Liver (tissue), 8 donors: ENCODE measurements at regions not wholly inside any gene's neighbourhood (a gene's known extent, or its start where the extent isn't known, plus 50 kb on each side); places are given as distances from the start of the nearest gene placed in this dataset.

Experiments
- DNase-seq: peaks from one replicate; pipeline ENCODE4 v3.0.0-alpha.2; 2017; ENCODE audit warnings: low spot score
- H3K27ac ChIP-seq, 2 donors: one replicate each; pipeline ENCODE4 v1.7.0; 2013; ENCODE audit warnings: inconsistent platforms in 2 of 2, low read length in 2 of 2, control low read depth in 1 of 2, low read depth in 1 of 2, mild to moderate bottlenecking in 1 of 2
- H3K27me3 ChIP-seq, 4 donors: one replicate each; pipeline versions ENCODE4 v1.6.1 to v1.7.0; 2013; ENCODE audit warnings: low read length in 3 of 4, inconsistent platforms in 1 of 4, mild to moderate bottlenecking in 1 of 4, moderate library complexity in 1 of 4; ENCODE audit not compliant: control insufficient read depth in 4 of 4, insufficient read depth in 4 of 4
- H3K36me3 ChIP-seq, 4 donors: one replicate each; pipeline versions ENCODE4 v1.6.1 to v1.7.0; 2013; ENCODE audit warnings: low read length in 3 of 4, mild to moderate bottlenecking in 3 of 4, low read depth in 1 of 4, moderate library complexity in 1 of 4; ENCODE audit not compliant: control insufficient read depth in 4 of 4, insufficient read depth in 3 of 4
- H3K4me1 ChIP-seq, 4 donors: one replicate each; pipeline versions ENCODE4 v1.6.1 to v1.7.0; 2013; ENCODE audit warnings: low read length in 3 of 4, mild to moderate bottlenecking in 3 of 4, moderate library complexity in 1 of 4; ENCODE audit not compliant: control insufficient read depth in 4 of 4, insufficient read depth in 4 of 4
- H3K4me3 ChIP-seq, 3 donors: one replicate each; pipeline versions ENCODE4 v1.6.1 to v1.7.0; 2013; ENCODE audit warnings: low read length in 3 of 3, control low read depth in 1 of 3, low read depth in 1 of 3, mild to moderate bottlenecking in 1 of 3
- H3K9ac ChIP-seq, 2 donors: one replicate each; pipeline ENCODE4 v1.7.0; 2013; ENCODE audit warnings: low read length in 2 of 2, mild to moderate bottlenecking in 2 of 2, moderate library complexity in 2 of 2, control low read depth in 1 of 2, low read depth in 1 of 2
- H3K9me3 ChIP-seq, 4 donors: one replicate each; pipeline versions ENCODE4 v1.6.1 to v1.7.0; 2013; ENCODE audit warnings: low read length in 3 of 4; ENCODE audit not compliant: control insufficient read depth in 4 of 4
- ATF3 ChIP-seq: IDR thresholded peaks from 2 replicates; pipeline ENCODE4 v1.6.1; 2016; ENCODE audit warnings: antibody characterized with exemption
- CTCF ChIP-seq: fragments of 150-350 bp; IDR thresholded peaks from 2 replicates; pipeline ENCODE4 v1.5.1; 2017; ENCODE audit warnings: improper control_type of control experiment, low read depth, low read length; ENCODE audit not compliant: missing input control
- EGR1 ChIP-seq, 2 donors: IDR thresholded peaks; 2 replicates each; pipeline ENCODE4 v1.6.1; 2016 to 2018; ENCODE audit warnings: antibody characterized with exemption in 2 of 2, low read depth in 2 of 2
- FOXA1 ChIP-seq: IDR thresholded peaks from 2 replicates; pipeline ENCODE4 v1.6.1; 2016; ENCODE audit warnings: antibody characterized with exemption
- FOXA2 ChIP-seq: IDR thresholded peaks from 2 replicates; pipeline ENCODE4 v1.6.1; 2016; ENCODE audit warnings: antibody characterized with exemption
- GABPA ChIP-seq, 2 donors: IDR thresholded peaks in 1 of 2; conservative IDR thresholded peaks in 1 of 2; 2 replicates each; pipeline ENCODE4 v1.6.1; 2016; ENCODE audit warnings: antibody characterized with exemption in 2 of 2, mild to moderate bottlenecking in 1 of 2, moderate library complexity in 1 of 2
- HNF4A ChIP-seq, 2 donors: conservative IDR thresholded peaks; 2 replicates each; pipeline ENCODE4 v1.6.1; 2016; ENCODE audit warnings: antibody characterized with exemption in 2 of 2, mild to moderate bottlenecking in 2 of 2
- HNF4G ChIP-seq: IDR thresholded peaks from 2 replicates; pipeline ENCODE4 v1.6.1; 2016; ENCODE audit warnings: antibody characterized with exemption
- MAX ChIP-seq: IDR thresholded peaks from 2 replicates; pipeline ENCODE4 v1.6.1; 2016; ENCODE audit warnings: antibody characterized with exemption
- NR2F2 ChIP-seq: IDR thresholded peaks from 2 replicates; pipeline ENCODE4 v1.6.1; 2016; ENCODE audit warnings: antibody characterized with exemption
- REST ChIP-seq: IDR thresholded peaks from 2 replicates; pipeline ENCODE4 v1.6.1; 2016; ENCODE audit warnings: antibody characterized with exemption, mild to moderate bottlenecking
- RXRA ChIP-seq, 2 donors: IDR thresholded peaks; 2 replicates each; pipeline ENCODE4 v1.6.1; 2017 to 2018; ENCODE audit warnings: antibody characterized with exemption in 2 of 2, mild to moderate bottlenecking in 1 of 2
- SP1 ChIP-seq: IDR thresholded peaks from 2 replicates; pipeline ENCODE4 v1.6.1; 2018; ENCODE audit warnings: antibody characterized with exemption, mild to moderate bottlenecking
- ZBTB33 ChIP-seq: IDR thresholded peaks from 2 replicates; pipeline ENCODE4 v1.6.1; 2016; ENCODE audit warnings: antibody characterized with exemption
- WGBS: extraction: QIAGEN DNeasy Blood & Tissue Kit; methylation state at CpG from one replicate; pipeline ENCODE4 v1.1.7; 2013; 5-methylcytosine and 5-hydroxymethylcytosine counted together
- donor health status: healthy.
- donor health status: healthy.
- donor health status: healthy.
- donor health status: healthy.
- donor health status: healthy.

- 86% methylated on average over 4 of the region's 4 CpGs for WGBS
- Histone ChIP-seq H3K36me3 (no peaks in the 10 kb centered on the region), H3K4me3 (no peak overlapping the region), H3K9ac (no peak overlapping the region), H3K9me3 (no peaks in the 10 kb centered on the region), H3K27ac (no peak overlapping the region), H3K4me1 (no peaks in the 10 kb centered on the region), H3K27me3 (no peaks in the 10 kb centered on the region)
- no peak for DNase-seq
- TF ChIP-seq ATF3 (no peak), CTCF (no peak), NR2F2 (no peak)
These were observed 270.7 kb upstream of the SLITRK3 start for GRCh38 chr3:165466856-165467255.

GRCh38 chr3:165464736-165465135, 268.6 kb upstream of the SLITRK3 start:
- Histone ChIP-seq H3K4me3 (no peak overlapping the region), H3K36me3 (no peaks in the 10 kb centered on the region), H3K9me3 (no peaks in the 10 kb centered on the region), H3K27me3 (no peaks in the 10 kb centered on the region), H3K4me1 (no peaks in the 10 kb centered on the region), H3K27ac (no peak overlapping the region), H3K9ac (no peak overlapping the region)
- no peak for TF ChIP-seq FOXA1
- TF ChIP-seq NR2F2, result no peak
- no peak for DNase-seq
- WGBS, result 93% methylated on average over 2 of the region's 2 CpGs

GRCh38 chr3:165463531-165463930, 267.3 kb upstream of the SLITRK3 start:
- no peaks in the 10 kb centered on the region for H3K36me3 ChIP-seq
- H3K4me3 ChIP-seq, result no peak overlapping the region
- TF ChIP-seq HNF4A (conservative IDR thresholded peaks at IDR 0.05) (no peak), CTCF (no peak), MAX (no peak), EGR1 (IDR thresholded peaks at IDR 0.05; ENCODE audit: low read depth in 2 of 2) (no peak), NR2F2 (no peak), FOXA2 (no peak), SP1 (no peak), ATF3 (no peak), GABPA (IDR thresholded peaks at IDR 0.05 in 1 of 2, conservative IDR thresholded peaks at IDR 0.05 in 1 of 2) (no peak), FOXA1 (no peak), RXRA (IDR thresholded peaks at IDR 0.05) (no peak), REST (no peak), ZBTB33 (no peak), HNF4G (no peak)
- no peak for DNase-seq
- H3K4me1 ChIP-seq, result no peaks in the 10 kb centered on the region
- H3K9ac ChIP-seq, result no peak overlapping the region
- H3K9me3 ChIP-seq, result no peaks in the 10 kb centered on the region
- no peak overlapping the region for H3K27ac ChIP-seq
- WGBS, result 92% methylated on average over 1 of the region's 1 CpG
- no peaks in the 10 kb centered on the region for H3K27me3 ChIP-seq
